Activated CD8-positive, alpha-beta T cell treated with anti-CD3 and anti-CD28 coated beads, Interleukin-2, amount 10 ng/mL, durations not matched to agents 7 days and 5 days (primary cell): ENCODE measurements at regions not wholly inside any gene's neighbourhood (a gene's known extent, or its start where the extent isn't known, plus 50 kb on each side); places are given as distances from the start of the nearest gene placed in this dataset.

Experiments
- ATAC-seq: fragments of 150-1000 bp; cut with Tn5 transposase; one replicate; pipeline ENCODE4 v1.10.0; 2021; ENCODE audit warnings: moderate library complexity
- CTCF ChIA-PET: fragments of 350-600 bp; sonication (Branson Sonifier 250); formaldehyde crosslinking; loops from one replicate; lab custom pipeline; 2021; ENCODE audit warnings: antibody characterized with exemption; lab: Charles Lee
- POLR2A ChIA-PET: fragments of 350-600 bp; sonication (Branson Sonifier 250); formaldehyde crosslinking; loops from one replicate; lab custom pipeline; 2021; ENCODE audit warnings: antibody characterized with exemption; lab: Charles Lee
- DNase-seq: peaks from one replicate; pipeline ENCODE4 v3.0.0-alpha.2; 2020
- H3K27ac Mint-ChIP-seq: one replicate; pipeline ENCODE4 v1.8.0; 2021; ENCODE audit warnings: mild to moderate bottlenecking, mixed read lengths
- H3K27me3 Mint-ChIP-seq: one replicate; pipeline ENCODE4 v1.8.0; 2021; ENCODE audit warnings: low read depth, mixed read lengths
- H3K36me3 Mint-ChIP-seq: one replicate; pipeline ENCODE4 v1.8.0; 2021; ENCODE audit warnings: low read depth, mixed read lengths
- H3K4me1 Mint-ChIP-seq: one replicate; pipeline ENCODE4 v1.8.0; 2021; ENCODE audit warnings: low read depth, mixed read lengths
- H3K4me3 Mint-ChIP-seq: one replicate; pipeline ENCODE4 v1.8.0; 2021; ENCODE audit warnings: mild to moderate bottlenecking, mixed read lengths
- H3K9me3 Mint-ChIP-seq: one replicate; pipeline ENCODE4 v1.8.0; 2022; ENCODE audit warnings: mixed read lengths; ENCODE audit not compliant: insufficient read depth

GRCh38 chr21:23471877-23472276, 2135.4 kb downstream of the MRPL39 start:
- POLR2A ChIA-PET, result no interaction called here
- no peak for ATAC-seq
- DNase-seq, result no peak
- H3K4me1 Mint-ChIP-seq, result no peaks in the 10 kb centered on the region
- CTCF ChIA-PET, result no interaction called here
- no peaks in the 10 kb centered on the region for H3K36me3 Mint-ChIP-seq
- H3K27me3 Mint-ChIP-seq, result no peaks in the 10 kb centered on the region
- H3K27ac Mint-ChIP-seq, result no peak overlapping the region
- H3K9me3 Mint-ChIP-seq, result no peaks in the 10 kb centered on the region
- no peak overlapping the region for H3K4me3 Mint-ChIP-seq

GRCh38 chr21:23463365-23463764, 2143.9 kb downstream of the MRPL39 start:
- H3K36me3 Mint-ChIP-seq, result no peaks in the 10 kb centered on the region
- H3K27ac Mint-ChIP-seq, result no peak overlapping the region
- H3K4me1 Mint-ChIP-seq, result no peaks in the 10 kb centered on the region
- DNase-seq, result no peak
- ChIA-PET POLR2A (no interaction called here), CTCF (no interaction called here)
- H3K27me3 Mint-ChIP-seq, result no peaks in the 10 kb centered on the region
- no peak overlapping the region for H3K4me3 Mint-ChIP-seq
- ATAC-seq, result no peak
- no peaks in the 10 kb centered on the region for H3K9me3 Mint-ChIP-seq

- ATAC-seq (no peak), DNase-seq (no peak)
- Mint-ChIP-seq H3K9me3 (no peaks in the 10 kb centered on the region), H3K4me1 (no peaks in the 10 kb centered on the region), H3K36me3 (no peaks in the 10 kb centered on the region), H3K4me3 (no peak overlapping the region), H3K27me3 (no peaks in the 10 kb centered on the region), H3K27ac (no peak overlapping the region)
- ChIA-PET POLR2A (no interaction called here), CTCF (no interaction called here)
Measured at GRCh38 chr21:23455676-23456075, 2151.6 kb downstream of the MRPL39 start.

GRCh38 chr21:23452384-23453083, 2154.7 kb downstream of the MRPL39 start:
- Mint-ChIP-seq H3K9me3 (no peaks in the 10 kb centered on the region), H3K4me3 (no peak overlapping the region), H3K27ac (no peak overlapping the region), H3K4me1 (no peaks in the 10 kb centered on the region), H3K27me3 (no peaks in the 10 kb centered on the region), H3K36me3 (no peaks in the 10 kb centered on the region)
- ChIA-PET POLR2A (no interaction called here), CTCF (no interaction called here)
- ATAC-seq (no peak), DNase-seq (peak; percentile 26)

- H3K9me3 Mint-ChIP-seq, result peaks cover 4% of the 10 kb centered on the region
- ATAC-seq, result no peak
- no peak overlapping the region for H3K4me3 Mint-ChIP-seq
- ChIA-PET POLR2A (no interaction called here), CTCF (no interaction called here)
- no peak overlapping the region for H3K27ac Mint-ChIP-seq
- DNase-seq, result no peak
- H3K27me3 Mint-ChIP-seq, result no peaks in the 10 kb centered on the region
- H3K4me1 Mint-ChIP-seq, result no peaks in the 10 kb centered on the region
- no peaks in the 10 kb centered on the region for H3K36me3 Mint-ChIP-seq
Measured at GRCh38 chr21:23445307-23445706, 2162.0 kb downstream of the MRPL39 start.

- ChIA-PET POLR2A (interaction anchor here (0.5 kb wide), 1 partner anchor 51 kb away, joined by 3 read pairs; no protein-coding TSS in a partner anchor), CTCF (no interaction called here)
- H3K4me3 Mint-ChIP-seq, result no peak overlapping the region
- H3K27me3 Mint-ChIP-seq, result no peaks in the 10 kb centered on the region
- no peak overlapping the region for H3K27ac Mint-ChIP-seq
- H3K36me3 Mint-ChIP-seq, result no peaks in the 10 kb centered on the region
- DNase-seq (no peak), ATAC-seq (no peak)
- H3K9me3 Mint-ChIP-seq, result no peaks in the 10 kb centered on the region
- H3K4me1 Mint-ChIP-seq, result no peaks in the 10 kb centered on the region
Measured at GRCh38 chr21:23438081-23438480, 2169.2 kb downstream of the MRPL39 start.

GRCh38 chr21:23402929-23403520, 2204.3 kb downstream of the MRPL39 start:
- DNase-seq (no peak), ATAC-seq (no peak)
- Mint-ChIP-seq H3K27ac (no peak overlapping the region), H3K36me3 (no peaks in the 10 kb centered on the region), H3K27me3 (no peaks in the 10 kb centered on the region), H3K4me1 (no peaks in the 10 kb centered on the region), H3K9me3 (no peaks in the 10 kb centered on the region), H3K4me3 (no peak overlapping the region)
- ChIA-PET CTCF (no interaction called here), POLR2A (no interaction called here)

GRCh38 chr21:23401278-23401677, 2206.0 kb downstream of the MRPL39 start:
- no peak overlapping the region for H3K27ac Mint-ChIP-seq
- no peaks in the 10 kb centered on the region for H3K27me3 Mint-ChIP-seq
- no peak overlapping the region for H3K4me3 Mint-ChIP-seq
- H3K36me3 Mint-ChIP-seq, result no peaks in the 10 kb centered on the region
- no peaks in the 10 kb centered on the region for H3K9me3 Mint-ChIP-seq
- DNase-seq, result no peak
- no peak for ATAC-seq
- ChIA-PET CTCF (no interaction called here), POLR2A (no interaction called here)
- no peaks in the 10 kb centered on the region for H3K4me1 Mint-ChIP-seq

GRCh38 chr21:23398726-23399125, 2208.6 kb downstream of the MRPL39 start:
- Mint-ChIP-seq H3K27me3 (no peaks in the 10 kb centered on the region), H3K36me3 (no peaks in the 10 kb centered on the region), H3K27ac (no peak overlapping the region), H3K4me3 (no peak overlapping the region), H3K4me1 (no peaks in the 10 kb centered on the region), H3K9me3 (no peaks in the 10 kb centered on the region)
- CTCF ChIA-PET, result no interaction called here
- ATAC-seq (no peak), DNase-seq (no peak)
- POLR2A ChIA-PET, result no interaction called here

- DNase-seq, result no peak
- Mint-ChIP-seq H3K36me3 (no peaks in the 10 kb centered on the region), H3K4me3 (no peak overlapping the region), H3K27me3 (no peaks in the 10 kb centered on the region), H3K9me3 (no peaks in the 10 kb centered on the region), H3K27ac (no peak overlapping the region), H3K4me1 (no peaks in the 10 kb centered on the region)
- ChIA-PET CTCF (no interaction called here), POLR2A (no interaction called here)
- ATAC-seq, result no peak
Measured at GRCh38 chr21:23394458-23394857, 2212.8 kb downstream of the MRPL39 start.

GRCh38 chr21:23384679-23385078, 2222.6 kb downstream of the MRPL39 start:
- ChIA-PET CTCF (no interaction called here), POLR2A (no interaction called here)
- DNase-seq (no peak), ATAC-seq (no peak)
- Mint-ChIP-seq H3K4me1 (no peaks in the 10 kb centered on the region), H3K27me3 (no peaks in the 10 kb centered on the region), H3K36me3 (no peaks in the 10 kb centered on the region), H3K27ac (no peak overlapping the region), H3K4me3 (no peak overlapping the region), H3K9me3 (no peaks in the 10 kb centered on the region)

- CTCF ChIA-PET, result no interaction called here
- H3K27ac Mint-ChIP-seq, result no peak overlapping the region
- no peaks in the 10 kb centered on the region for H3K36me3 Mint-ChIP-seq
- H3K9me3 Mint-ChIP-seq, result no peaks in the 10 kb centered on the region
- no peaks in the 10 kb centered on the region for H3K27me3 Mint-ChIP-seq
- POLR2A ChIA-PET, result no interaction called here
- no peaks in the 10 kb centered on the region for H3K4me1 Mint-ChIP-seq
- H3K4me3 Mint-ChIP-seq, result no peak overlapping the region
- DNase-seq (no peak), ATAC-seq (no peak)
Measured at GRCh38 chr21:23374155-23374554, 2233.1 kb downstream of the MRPL39 start.

- H3K9me3 Mint-ChIP-seq, result peaks cover 13% of the 10 kb centered on the region
- H3K4me1 Mint-ChIP-seq, result no peaks in the 10 kb centered on the region
- no peak overlapping the region for H3K4me3 Mint-ChIP-seq
- ChIA-PET CTCF (no interaction called here), POLR2A (no interaction called here)
- no peak for DNase-seq
- no peak for ATAC-seq
- no peaks in the 10 kb centered on the region for H3K36me3 Mint-ChIP-seq
- H3K27ac Mint-ChIP-seq, result no peak overlapping the region
- no peaks in the 10 kb centered on the region for H3K27me3 Mint-ChIP-seq
Measured at GRCh38 chr21:23356905-23357304, 2250.4 kb downstream of the MRPL39 start.
